Activated naive CD8-positive, alpha-beta T cell (primary cell): ENCODE measurements at regions not wholly inside any gene's neighbourhood (a gene's known extent, or its start where the extent isn't known, plus 50 kb on each side); places are given as distances from the start of the nearest gene placed in this dataset.
"Not testable (repeated sequence)": the region's sequence is repeated elsewhere in the genome, so short reads cannot be mapped to it uniquely, and the experiment has no call there.

Source experiments
- H3K27ac Mint-ChIP-seq: one replicate; pipeline ENCODE4 v1.8.0; 2021; ENCODE audit warnings: mixed read lengths
- H3K27me3 Mint-ChIP-seq: one replicate; pipeline ENCODE4 v1.8.0; 2021; ENCODE audit warnings: mixed read lengths
- H3K36me3 Mint-ChIP-seq: one replicate; pipeline ENCODE4 v1.8.0; 2021; ENCODE audit warnings: mixed read lengths
- H3K4me1 Mint-ChIP-seq: one replicate; pipeline ENCODE4 v1.8.0; 2021; ENCODE audit warnings: low read depth, mixed read lengths
- H3K4me3 Mint-ChIP-seq: one replicate; pipeline ENCODE4 v1.8.0; 2021; ENCODE audit warnings: mild to moderate bottlenecking, mixed read lengths
- H3K9me3 Mint-ChIP-seq: one replicate; pipeline ENCODE4 v1.8.0; 2021; ENCODE audit warnings: low read depth, mixed read lengths

- no peaks in the 10 kb centered on the region for H3K4me1 Mint-ChIP-seq
These were observed 100.6 kb upstream of the APCDD1 start for GRCh38 chr18:10353791-10354190.

GRCh38 chr18:10354241-10354811, 100.1 kb upstream of the APCDD1 start:
- no peak overlapping the region for H3K4me3 Mint-ChIP-seq
- no peaks in the 10 kb centered on the region for H3K36me3 Mint-ChIP-seq
- no peaks in the 10 kb centered on the region for H3K27me3 Mint-ChIP-seq
- no peak overlapping the region for H3K27ac Mint-ChIP-seq
- no peaks in the 10 kb centered on the region for H3K4me1 Mint-ChIP-seq
- H3K9me3 Mint-ChIP-seq, result peaks cover 13% of the 10 kb centered on the region

More at GRCh38 chr18:10353791-10354190, 100.6 kb upstream of the APCDD1 start:
- Mint-ChIP-seq H3K9me3 (peaks cover 13% of the 10 kb centered on the region), H3K4me3 (no peak overlapping the region), H3K27me3 (no peaks in the 10 kb centered on the region), H3K36me3 (no peaks in the 10 kb centered on the region), H3K27ac (no peak overlapping the region)

GRCh38 chr18:10354890-10355289, 99.5 kb upstream of the APCDD1 start:
- Mint-ChIP-seq H3K36me3 (no peaks in the 10 kb centered on the region), H3K9me3 (peaks cover 13% of the 10 kb centered on the region), H3K4me3 (no peak overlapping the region), H3K27me3 (no peaks in the 10 kb centered on the region), H3K4me1 (no peaks in the 10 kb centered on the region), H3K27ac (no peak overlapping the region)

GRCh38 chr18:10356999-10357398, 97.4 kb upstream of the APCDD1 start:
- H3K27ac Mint-ChIP-seq, H3K4me1 Mint-ChIP-seq, H3K36me3 Mint-ChIP-seq, H3K27me3 Mint-ChIP-seq, H3K4me3 Mint-ChIP-seq: not testable (repeated sequence)
- H3K9me3 Mint-ChIP-seq, result peaks cover 13% of the 10 kb centered on the region

GRCh38 chr18:10361660-10362059, 92.8 kb upstream of the APCDD1 start:
- Mint-ChIP-seq H3K27me3 (peaks cover 3% of the 10 kb centered on the region), H3K36me3 (no peaks in the 10 kb centered on the region), H3K4me3 (no peak overlapping the region), H3K9me3 (peaks cover 10% of the 10 kb centered on the region), H3K27ac (no peak overlapping the region), H3K4me1 (no peaks in the 10 kb centered on the region)

- Mint-ChIP-seq H3K27ac (no peak overlapping the region), H3K9me3 (peaks cover 7% of the 10 kb centered on the region), H3K27me3 (peaks cover 3% of the 10 kb centered on the region), H3K4me1 (no peaks in the 10 kb centered on the region), H3K36me3 (no peaks in the 10 kb centered on the region), H3K4me3 (no peak overlapping the region)
These were observed 89.4 kb upstream of the APCDD1 start for GRCh38 chr18:10365021-10365500.

GRCh38 chr18:10365901-10366300, 88.5 kb upstream of the APCDD1 start:
- Mint-ChIP-seq H3K27ac (no peak overlapping the region), H3K36me3 (no peaks in the 10 kb centered on the region)

GRCh38 chr18:10367836-10368235, 86.6 kb upstream of the APCDD1 start:
- no peak overlapping the region for H3K27ac Mint-ChIP-seq
- no peaks in the 10 kb centered on the region for H3K27me3 Mint-ChIP-seq
- no peaks in the 10 kb centered on the region for H3K4me1 Mint-ChIP-seq
- H3K36me3 Mint-ChIP-seq, result no peaks in the 10 kb centered on the region
- peaks cover 7% of the 10 kb centered on the region for H3K9me3 Mint-ChIP-seq
- H3K4me3 Mint-ChIP-seq, result no peak overlapping the region

More at GRCh38 chr18:10365901-10366300, 88.5 kb upstream of the APCDD1 start:
- no peaks in the 10 kb centered on the region for H3K4me1 Mint-ChIP-seq
- no peak overlapping the region for H3K4me3 Mint-ChIP-seq
- peaks cover 7% of the 10 kb centered on the region for H3K9me3 Mint-ChIP-seq
- H3K27me3 Mint-ChIP-seq, result no peaks in the 10 kb centered on the region

- Mint-ChIP-seq H3K27me3 (no peaks in the 10 kb centered on the region), H3K27ac (no peak overlapping the region), H3K4me3 (no peak overlapping the region), H3K36me3 (no peaks in the 10 kb centered on the region), H3K4me1 (no peaks in the 10 kb centered on the region), H3K9me3 (peaks cover 7% of the 10 kb centered on the region)
These were observed 85.7 kb upstream of the APCDD1 start for GRCh38 chr18:10368456-10369453.

- Mint-ChIP-seq H3K27me3 (no peaks in the 10 kb centered on the region), H3K27ac (no peak overlapping the region), H3K4me1 (no peaks in the 10 kb centered on the region), H3K4me3 (no peak overlapping the region), H3K9me3 (no peaks in the 10 kb centered on the region), H3K36me3 (no peaks in the 10 kb centered on the region)
These were observed 83.7 kb upstream of the APCDD1 start for GRCh38 chr18:10370716-10371115.

- no peaks in the 10 kb centered on the region for H3K4me1 Mint-ChIP-seq
- no peaks in the 10 kb centered on the region for H3K36me3 Mint-ChIP-seq
- H3K27me3 Mint-ChIP-seq, result no peaks in the 10 kb centered on the region
- no peak overlapping the region for H3K4me3 Mint-ChIP-seq
- no peak overlapping the region for H3K27ac Mint-ChIP-seq
- H3K9me3 Mint-ChIP-seq, result no peaks in the 10 kb centered on the region
These were observed 83.3 kb upstream of the APCDD1 start for GRCh38 chr18:10371165-10371564.

GRCh38 chr18:10374195-10374594, 80.2 kb upstream of the APCDD1 start:
- H3K9me3 Mint-ChIP-seq, result no peaks in the 10 kb centered on the region
- no peaks in the 10 kb centered on the region for H3K4me1 Mint-ChIP-seq
- no peaks in the 10 kb centered on the region for H3K27me3 Mint-ChIP-seq
- no peaks in the 10 kb centered on the region for H3K36me3 Mint-ChIP-seq
- no peak overlapping the region for H3K27ac Mint-ChIP-seq
- H3K4me3 Mint-ChIP-seq, result no peak overlapping the region

- no peaks in the 10 kb centered on the region for H3K27me3 Mint-ChIP-seq
- H3K27ac Mint-ChIP-seq, result no peak overlapping the region
- H3K4me3 Mint-ChIP-seq, result no peak overlapping the region
- no peaks in the 10 kb centered on the region for H3K36me3 Mint-ChIP-seq
- no peaks in the 10 kb centered on the region for H3K4me1 Mint-ChIP-seq
- H3K9me3 Mint-ChIP-seq, result no peaks in the 10 kb centered on the region
These were observed 79.7 kb upstream of the APCDD1 start for GRCh38 chr18:10374636-10375293.

- no peaks in the 10 kb centered on the region for H3K36me3 Mint-ChIP-seq
- H3K9me3 Mint-ChIP-seq, result no peaks in the 10 kb centered on the region
- H3K27ac Mint-ChIP-seq, result no peak overlapping the region
- H3K4me1 Mint-ChIP-seq, result no peaks in the 10 kb centered on the region
- H3K27me3 Mint-ChIP-seq, result no peaks in the 10 kb centered on the region
- H3K4me3 Mint-ChIP-seq, result no peak overlapping the region
These were observed 77.7 kb upstream of the APCDD1 start for GRCh38 chr18:10376731-10377130.

- no peak overlapping the region for H3K27ac Mint-ChIP-seq
- no peak overlapping the region for H3K4me3 Mint-ChIP-seq
- no peaks in the 10 kb centered on the region for H3K9me3 Mint-ChIP-seq
- H3K4me1 Mint-ChIP-seq, result no peaks in the 10 kb centered on the region
- no peaks in the 10 kb centered on the region for H3K36me3 Mint-ChIP-seq
- no peaks in the 10 kb centered on the region for H3K27me3 Mint-ChIP-seq
These were observed 76.5 kb upstream of the APCDD1 start for GRCh38 chr18:10377956-10378355.
